ENCODE measurements at regions not wholly inside any gene's neighbourhood (a gene's known extent, or its start where the extent isn't known, plus 50 kb on each side); places are given as distances from the start of the nearest gene placed in this dataset.
"Not testable (repeated sequence)": the region's sequence is repeated elsewhere in the genome, so short reads cannot be mapped to it uniquely, and the experiment has no call there.

GRCh38 chr13:90311929-90312328, 1035.6 kb upstream of the MIR17HG start:
- no peak for DNase-seq (ENCODE audit: low read depth in 2 of 2)

DNA sequence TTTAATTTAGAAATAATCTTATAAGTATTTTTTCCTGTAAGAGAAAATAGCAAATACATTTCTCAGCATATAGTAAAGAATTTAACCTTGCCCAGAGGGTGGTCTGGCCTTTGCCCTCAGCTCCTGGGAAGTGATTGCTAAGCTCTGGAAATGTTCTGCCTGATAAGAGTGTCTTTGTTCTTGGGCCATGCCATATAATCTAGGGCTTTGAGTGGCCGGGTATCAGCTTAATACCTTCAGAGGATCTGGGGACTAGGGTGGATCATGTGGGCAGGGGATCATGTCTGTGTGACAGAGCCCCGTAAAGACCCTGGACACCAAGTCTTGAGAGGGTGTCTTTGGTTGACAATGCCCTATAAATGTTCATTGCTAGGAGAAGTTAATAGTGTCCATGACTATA, 1032.4 kb upstream of the MIR17HG start:
- DNase-seq (ENCODE audit: low read depth in 2 of 2) = no peak

DNA sequence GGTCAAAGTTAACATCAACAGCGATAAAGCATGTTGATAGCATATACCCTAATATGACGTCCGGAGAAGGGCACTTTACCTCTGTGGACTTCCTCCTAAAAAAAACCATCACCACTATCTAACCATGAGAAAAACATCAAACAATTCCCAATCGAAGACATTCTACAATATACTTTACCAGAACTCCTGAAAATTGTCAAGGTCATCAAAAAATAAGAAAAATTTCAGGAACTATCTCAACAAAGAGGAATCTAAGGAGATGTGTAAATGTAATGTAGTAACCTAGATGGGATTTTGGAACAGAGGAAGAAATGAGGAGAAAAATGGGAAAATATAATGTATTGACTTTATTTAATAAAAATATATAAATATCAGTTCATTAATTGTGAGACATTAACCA, 1026.8 kb upstream of the MIR17HG start:
- DNase-seq (ENCODE audit: low read depth in 2 of 2) = no peak

- no peak for DNase-seq (ENCODE audit: low read depth in 2 of 2)
These were observed 1026.1 kb upstream of the MIR17HG start for GRCh38 chr13:90321281-90321931.

- no peak for DNase-seq (ENCODE audit: low read depth in 2 of 2)
These were observed 1017.8 kb upstream of the MIR17HG start for GRCh38 chr13:90329641-90330040.

DNA sequence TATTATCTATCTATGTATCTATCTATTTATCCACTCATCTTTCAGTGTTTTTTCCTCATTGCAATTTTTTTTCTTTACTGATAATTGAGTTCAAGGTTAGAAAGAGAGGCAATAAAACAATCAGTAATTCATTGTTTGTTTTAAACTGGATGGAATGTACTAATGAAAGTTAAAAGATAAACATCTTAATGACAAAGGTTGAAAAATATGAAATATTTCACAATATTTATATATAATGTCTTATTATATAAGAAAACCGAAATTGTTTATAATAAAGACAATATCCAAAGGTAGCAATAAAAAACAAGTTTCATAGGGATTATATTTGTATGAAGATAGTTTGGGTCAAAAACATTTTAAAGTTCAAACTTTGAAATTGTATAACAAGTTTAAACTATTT, 1015.5 kb upstream of the MIR17HG start:
- DNase-seq (ENCODE audit: low read depth in 2 of 2) = no peak

- DNase-seq (ENCODE audit: low read depth in 2 of 2) = no peak
These were observed 1011.0 kb upstream of the MIR17HG start for GRCh38 chr13:90336507-90336906.

DNA sequence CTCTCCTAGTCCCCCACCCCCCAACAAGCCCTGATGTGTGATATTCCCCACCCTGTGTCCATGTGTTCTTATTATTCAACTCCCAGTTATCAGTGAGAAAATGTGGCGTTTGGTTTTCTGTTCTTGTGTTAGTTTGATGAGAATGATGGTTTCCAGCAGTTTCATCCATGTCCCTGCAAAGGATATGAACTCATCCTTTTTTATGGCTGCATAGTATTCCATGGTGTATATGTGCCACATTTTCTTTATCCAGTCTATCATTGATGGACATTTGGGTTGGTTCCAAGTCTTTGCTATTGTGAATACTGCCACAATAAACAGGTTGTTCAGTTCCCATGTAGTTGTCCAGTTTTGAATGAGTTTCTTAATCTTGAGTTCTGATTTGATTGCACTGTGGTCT, 1006.1 kb upstream of the MIR17HG start:
- DNase-seq (ENCODE audit: low read depth in 2 of 2) = not testable (repeated sequence)

GRCh38 chr13:90348477-90349136, 998.9 kb upstream of the MIR17HG start:
- DNase-seq (ENCODE audit: low read depth in 2 of 2) = not testable (repeated sequence)

DNA sequence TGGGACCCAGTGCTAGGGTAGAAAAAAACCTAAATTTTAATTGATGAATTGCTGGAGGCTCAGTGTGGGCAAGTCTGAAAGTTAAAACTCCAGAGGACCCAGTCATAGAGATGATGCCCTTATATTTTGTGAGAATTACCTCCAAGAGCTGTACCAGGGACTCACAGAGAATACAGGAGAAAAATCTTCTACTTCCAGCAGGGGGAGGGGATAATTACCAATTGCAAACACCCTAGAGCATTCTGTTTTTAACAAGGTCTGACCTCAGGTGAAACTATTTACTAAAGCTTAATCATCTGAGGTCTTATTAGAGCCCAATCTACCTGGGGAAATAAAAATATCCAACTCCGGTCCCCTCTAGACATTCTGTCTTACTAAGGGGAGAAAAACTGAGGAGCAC, 994.7 kb upstream of the MIR17HG start:
- DNase-seq (ENCODE audit: low read depth in 2 of 2) = no peak

DNA sequence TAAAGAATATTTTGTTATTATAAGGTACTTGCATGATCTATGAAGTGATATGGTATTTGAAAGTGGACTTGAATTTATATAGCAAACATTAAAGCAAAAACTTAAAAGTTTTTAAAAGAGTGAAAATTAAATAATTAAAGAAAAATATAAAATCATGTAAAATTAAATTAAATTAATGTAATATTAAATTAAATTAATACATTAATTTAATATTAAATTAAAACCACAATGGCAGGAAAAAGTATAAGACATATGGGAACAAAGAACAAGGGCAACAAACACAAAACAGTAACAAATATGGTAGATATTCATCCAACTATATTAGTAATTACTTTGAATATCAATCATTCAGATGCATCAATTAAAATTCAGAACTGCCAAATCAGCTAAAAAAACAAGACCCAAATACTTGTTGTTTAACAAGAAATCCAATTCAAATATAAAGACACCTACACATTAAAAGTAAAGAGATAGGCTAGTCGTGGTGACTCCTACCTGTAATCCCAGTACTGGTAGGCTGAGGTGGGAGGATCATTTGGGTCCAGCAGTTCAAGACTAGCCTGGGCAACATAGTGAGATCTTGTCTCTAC, 992.2 kb upstream of the MIR17HG start:
- DNase-seq (ENCODE audit: low read depth in 2 of 2) = no peak

GRCh38 chr13:90360785-90361184, 986.7 kb upstream of the MIR17HG start:
- no peak for DNase-seq (ENCODE audit: low read depth in 2 of 2)

DNA sequence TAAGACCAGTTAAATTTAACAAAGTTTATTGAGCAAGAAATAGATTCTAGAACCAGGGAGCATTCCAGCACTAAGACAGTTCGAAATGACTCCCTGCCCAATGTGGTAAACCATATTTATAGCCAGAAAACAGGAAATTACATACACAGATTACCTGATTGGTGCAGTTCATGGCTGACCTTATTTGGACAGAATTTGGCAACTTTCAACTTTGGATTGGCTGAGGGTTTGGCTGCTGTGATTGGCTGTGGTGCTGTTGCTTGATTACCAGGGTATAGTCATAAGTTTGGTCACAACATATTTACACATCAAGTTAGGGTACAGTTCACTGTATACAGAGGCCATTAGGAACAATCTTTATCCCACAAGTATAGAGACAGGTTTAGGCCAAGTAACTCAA, 984.8 kb upstream of the MIR17HG start:
- DNase-seq (ENCODE audit: low read depth in 2 of 2) = no peak

DNA sequence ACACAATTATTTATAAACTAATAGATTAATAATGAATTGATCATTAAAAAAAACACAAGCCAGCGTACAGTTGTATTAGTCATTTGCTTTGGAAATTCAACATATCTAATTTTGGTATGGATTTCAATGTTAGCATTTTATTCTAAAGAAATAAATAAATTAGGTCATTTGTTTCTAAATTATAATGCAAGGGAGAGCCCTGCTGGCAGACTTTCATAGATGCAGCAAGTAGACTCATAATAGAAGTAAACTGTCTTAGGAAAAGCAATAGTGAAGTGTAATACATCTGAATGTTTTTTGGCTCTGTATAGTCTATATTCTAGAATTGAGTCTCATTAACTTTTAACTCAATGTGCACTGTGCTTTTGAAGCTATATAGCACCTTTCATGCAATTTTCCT, 982.4 kb upstream of the MIR17HG start:
- DNase-seq (ENCODE audit: low read depth in 2 of 2) = no peak

GRCh38 chr13:90374168-90374567, 973.3 kb upstream of the MIR17HG start:
- no peak for DNase-seq (ENCODE audit: low read depth in 2 of 2)

- DNase-seq (ENCODE audit: low read depth in 2 of 2) = no peak
These were observed 971.6 kb upstream of the MIR17HG start for GRCh38 chr13:90375851-90376250.

DNA sequence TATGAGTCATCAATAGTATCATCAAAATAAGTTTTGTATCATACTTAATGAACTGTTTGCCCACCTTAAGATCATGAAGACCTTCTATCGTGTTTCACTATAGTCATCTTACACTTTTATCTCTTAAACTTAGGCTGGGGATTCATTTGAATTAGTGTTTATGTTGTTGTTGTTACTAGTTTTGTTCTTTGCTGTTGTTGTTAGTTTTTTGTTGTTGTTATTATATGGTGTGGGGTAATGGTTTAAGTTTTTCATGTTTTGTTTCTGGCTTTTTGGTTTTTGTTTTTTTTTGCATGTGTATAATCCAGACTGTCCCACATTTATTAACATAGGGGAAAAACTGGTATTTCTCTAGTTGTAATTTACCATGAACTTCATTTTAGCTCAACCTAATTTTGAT, 965.1 kb upstream of the MIR17HG start:
- DNase-seq (ENCODE audit: low read depth in 2 of 2) = no peak

- DNase-seq (ENCODE audit: low read depth in 2 of 2) = no peak
These were observed 961.6 kb upstream of the MIR17HG start for GRCh38 chr13:90385781-90386489.

DNA sequence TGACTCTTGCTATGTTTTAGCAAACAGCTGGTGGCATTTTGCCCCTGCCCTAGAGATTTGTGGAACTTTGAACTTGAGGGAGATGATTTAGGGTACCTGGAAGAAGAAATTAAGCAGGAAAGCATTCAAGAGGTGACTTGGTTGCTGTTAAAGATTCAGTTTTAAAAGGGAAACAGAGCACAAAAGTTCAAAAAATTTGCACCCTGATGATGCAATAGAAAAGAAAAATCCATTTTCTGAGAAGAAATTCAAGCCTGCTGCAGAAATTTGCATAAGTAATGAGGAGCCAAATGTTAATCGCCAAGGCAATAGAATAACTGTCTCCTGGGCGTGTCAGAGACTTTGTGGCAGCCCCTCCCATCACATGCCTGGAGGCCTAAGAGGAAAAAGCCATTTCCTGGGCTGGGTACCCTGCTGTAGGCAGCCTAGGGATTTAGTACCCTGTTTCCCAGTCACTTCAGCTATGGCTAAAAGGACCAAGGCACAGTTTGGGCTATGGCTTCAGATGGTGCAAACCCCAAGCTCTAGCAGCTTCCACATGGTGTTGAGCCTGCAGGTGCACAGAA, 958.5 kb upstream of the MIR17HG start:
- no peak for DNase-seq (ENCODE audit: low read depth in 2 of 2)

GRCh38 chr13:90389537-90389936, 958.0 kb upstream of the MIR17HG start:
- DNase-seq (ENCODE audit: low read depth in 2 of 2) = no peak

DNA sequence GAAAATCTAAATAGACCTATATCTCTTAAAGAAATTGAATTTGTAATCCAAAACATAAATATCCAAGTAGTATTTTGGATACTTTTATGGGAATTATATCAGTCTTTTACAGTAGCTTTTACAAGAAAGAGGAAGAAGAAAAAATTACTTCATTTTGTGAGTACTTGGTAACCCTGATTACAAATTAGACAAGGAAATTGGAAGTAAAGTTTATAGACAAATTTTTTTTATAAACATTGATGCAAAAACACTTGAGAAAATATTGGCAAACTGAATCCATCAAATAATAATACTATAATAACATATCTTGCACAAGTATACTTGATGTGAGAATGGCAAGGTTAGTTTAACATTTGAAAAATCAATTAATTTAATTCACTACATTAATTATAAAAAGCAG, 954.1 kb upstream of the MIR17HG start:
- DNase-seq (ENCODE audit: low read depth in 2 of 2) = no peak

DNA sequence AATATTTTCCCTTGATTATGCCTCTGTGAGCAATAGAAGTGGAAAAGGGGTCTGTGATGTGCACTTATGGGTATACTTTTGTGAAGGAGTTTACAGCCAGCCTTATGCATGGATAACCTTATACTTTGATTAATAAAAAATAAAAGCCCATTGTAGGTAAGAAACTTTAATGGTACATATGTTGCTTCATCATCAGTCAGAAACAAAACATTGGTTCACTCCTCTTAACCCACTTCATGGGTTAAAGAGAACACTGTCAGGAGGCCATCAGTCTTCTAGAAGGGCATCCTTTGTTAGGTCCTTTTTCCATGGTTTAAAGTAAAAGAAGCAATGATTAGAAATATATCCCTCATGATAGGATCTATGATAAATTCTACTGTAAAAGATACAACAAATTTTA, 952.1 kb upstream of the MIR17HG start:
- no peak for DNase-seq (ENCODE audit: low read depth in 2 of 2)
